ENCODE measurements at regions not wholly inside any gene's neighbourhood (a gene's known extent, or its start where the extent isn't known, plus 50 kb on each side); places are given as distances from the start of the nearest gene placed in this dataset.

- TF ChIP-seq CTCF (IDR thresholded peaks at IDR 0.05; ENCODE audit: borderline replicate concordance, control extremely low read depth, extremely low read depth, insufficient read depth, missing control alignments): no peak
- DNase-seq (ENCODE audit: low spot score): no peak
- in situ Hi-C loops (cut with MboI; ENCODE audit: low sequenced_read_pairs, unreplicated experiment): no loop called here
Measured at GRCh38 chr5:29277642-29278041, 1915.8 kb upstream of the CDH6 start.

GRCh38 chr5:29276371-29276770 lies 1917.1 kb upstream of the CDH6 start:
- in situ Hi-C loops (cut with MboI; ENCODE audit: low sequenced_read_pairs, unreplicated experiment): no loop called here
- no peak for TF ChIP-seq CTCF (IDR thresholded peaks at IDR 0.05; ENCODE audit: borderline replicate concordance, control extremely low read depth, extremely low read depth, insufficient read depth, missing control alignments)
- DNase-seq (ENCODE audit: low spot score): no peak

GRCh38 chr5:29263915-29264351 lies 1929.6 kb upstream of the CDH6 start:
- DNase-seq (ENCODE audit: low spot score): no peak
- no peak for TF ChIP-seq CTCF (IDR thresholded peaks at IDR 0.05; ENCODE audit: borderline replicate concordance, control extremely low read depth, extremely low read depth, insufficient read depth, missing control alignments)
- in situ Hi-C loops (cut with MboI; ENCODE audit: low sequenced_read_pairs, unreplicated experiment): no loop called here

GRCh38 chr5:29262339-29263123 lies 1931.0 kb upstream of the CDH6 start:
- no peak for TF ChIP-seq CTCF (IDR thresholded peaks at IDR 0.05; ENCODE audit: borderline replicate concordance, control extremely low read depth, extremely low read depth, insufficient read depth, missing control alignments)
- in situ Hi-C loops (cut with MboI; ENCODE audit: low sequenced_read_pairs, unreplicated experiment): no loop called here

GRCh38 chr5:29261213-29261612 lies 1932.3 kb upstream of the CDH6 start:
- no peak for TF ChIP-seq CTCF (IDR thresholded peaks at IDR 0.05; ENCODE audit: borderline replicate concordance, control extremely low read depth, extremely low read depth, insufficient read depth, missing control alignments)
- in situ Hi-C loops (cut with MboI; ENCODE audit: low sequenced_read_pairs, unreplicated experiment): no loop called here
- DNase-seq (ENCODE audit: low spot score): no peak

More at GRCh38 chr5:29262339-29263123, 1931.0 kb upstream of the CDH6 start:
- DNase-seq (ENCODE audit: low spot score): no peak

- no peak for TF ChIP-seq CTCF (IDR thresholded peaks at IDR 0.05; ENCODE audit: borderline replicate concordance, control extremely low read depth, extremely low read depth, insufficient read depth, missing control alignments)
- in situ Hi-C loops (cut with MboI; ENCODE audit: low sequenced_read_pairs, unreplicated experiment): no loop called here
- no peak for DNase-seq (ENCODE audit: low spot score)
Measured at GRCh38 chr5:29252390-29252789, 1941.1 kb upstream of the CDH6 start.

Data from GM13976 (cell line).